B cell (primary cell): ENCODE measurements at regions not wholly inside any gene's neighbourhood (a gene's known extent, or its start where the extent isn't known, plus 50 kb on each side); places are given as distances from the start of the nearest gene placed in this dataset.

Experiments
- ATAC-seq: fragments of 200-7000 bp; cut with Tn5 transposase; one replicate; pipeline ENCODE4 v1.10.0; 2021; ENCODE audit warnings: low read depth, mild to moderate bottlenecking, moderate number of reproducible peaks, moderate library complexity
- CTCF ChIA-PET: fragments of 350-600 bp; sonication (Branson Sonifier 250); formaldehyde crosslinking; loops from one replicate; lab custom pipeline; 2021; ENCODE audit warnings: antibody characterized with exemption, inconsistent platforms; lab: Charles Lee
- POLR2A ChIA-PET: fragments of 350-600 bp; sonication (Branson Sonifier 250); formaldehyde crosslinking; loops from one replicate; lab custom pipeline; 2021; ENCODE audit warnings: antibody characterized with exemption; lab: Charles Lee
- DNase-seq: peaks from one replicate; pipeline ENCODE4 v3.0.0; 2013
- H2AFZ ChIP-seq: 2 replicates; pipeline ENCODE4 v1.6.1; 2012; ENCODE audit warnings: mild to moderate bottlenecking, low read depth, low read length; ENCODE audit not compliant: insufficient read depth, poor library complexity, severe bottlenecking
- H3K27ac ChIP-seq, 2 donors: 1 replicate in 1 of 2; 2 replicates in 1 of 2; pipeline ENCODE4 v1.5.1; 2012 to 2013; ENCODE audit warnings: low read length in 2 of 2, mild to moderate bottlenecking in 2 of 2, moderate library complexity in 1 of 2
- H3K27me3 ChIP-seq, 4 experiments: fragments of 200-600 bp in 1 of 4; sonication (generic) in 1 of 4; replicated peaks in 1 of 4; 1 replicate in 2 of 4; 2 replicates in 2 of 4; pipeline versions ENCODE4 v1.6.1 to v1.7.0; 2013 to 2016; ENCODE audit warnings: low read length in 3 of 4, mild to moderate bottlenecking in 2 of 4, mixed read lengths in 1 of 4, moderate library complexity in 1 of 4; ENCODE audit not compliant: insufficient read depth in 4 of 4, control insufficient read depth in 3 of 4; ENCODE audit errors: control extremely low read depth in 1 of 4
- H3K36me3 ChIP-seq, 2 experiments: replicated peaks in 1 of 2; 1 replicate in 1 of 2; 2 replicates in 1 of 2; pipeline versions ENCODE4 v1.6.1 to v1.7.1; 2013; ENCODE audit warnings: low read length in 1 of 2; ENCODE audit not compliant: insufficient read depth in 2 of 2, control insufficient read depth in 1 of 2; ENCODE audit errors: control extremely low read depth in 1 of 2, extremely low read depth in 1 of 2
- H3K4me1 ChIP-seq, 2 donors: fragments of 200-600 bp in 1 of 2; sonication (generic) in 1 of 2; 1 replicate in 1 of 2; 2 replicates in 1 of 2; pipeline versions ENCODE4 v1.5.1 to v1.6.1; 2013 to 2017; ENCODE audit warnings: low read length in 2 of 2; ENCODE audit not compliant: control insufficient read depth in 2 of 2, insufficient read depth in 2 of 2
- H3K4me2 ChIP-seq: replicated peaks from 2 replicates; pipeline ENCODE3; 2012; ENCODE audit warnings: mild to moderate bottlenecking, low read depth, low read length; ENCODE audit not compliant: poor library complexity, severe bottlenecking
- H3K4me3 ChIP-seq, 5 experiments: fragments of 200-600 bp in 1 of 5; sonication (generic) in 1 of 5; 1 replicate in 3 of 5; 2 replicates in 2 of 5; pipeline versions ENCODE4 v1.5.1 to v1.7.0; 2011 to 2016; ENCODE audit warnings: low read length in 4 of 5, mild to moderate bottlenecking in 4 of 5, low read depth in 2 of 5, control low read depth in 1 of 5, moderate library complexity in 1 of 5; ENCODE audit not compliant: insufficient read depth in 1 of 5; ENCODE audit errors: control extremely low read depth in 1 of 5, extremely low read depth in 1 of 5
- H3K79me2 ChIP-seq: fragments of 200-600 bp; sonication (generic); one replicate; pipeline ENCODE4 v1.6.0; 2016; ENCODE audit warnings: low read length; ENCODE audit not compliant: control insufficient read depth, insufficient read depth
- H3K9ac ChIP-seq: fragments of 200-600 bp; sonication (generic); 2 replicates; pipeline ENCODE4 v1.6.1; 2017; ENCODE audit warnings: mild to moderate bottlenecking, low read length, moderate library complexity
- H3K9me3 ChIP-seq, 3 donors: one replicate each; pipeline versions ENCODE4 v1.6.1 to v1.7.1; 2013; ENCODE audit warnings: low read length in 2 of 3; ENCODE audit not compliant: control insufficient read depth in 2 of 3, insufficient read depth in 1 of 3; ENCODE audit errors: control extremely low read depth in 1 of 3
- H4K20me1 ChIP-seq: 2 replicates; pipeline ENCODE4 v1.6.0; 2012; ENCODE audit warnings: mild to moderate bottlenecking, low read length; ENCODE audit not compliant: insufficient read depth, control insufficient read depth, poor library complexity, severe bottlenecking
- H3K27ac Mint-ChIP-seq: one replicate; pipeline ENCODE4 v1.8.0; 2021; ENCODE audit warnings: mixed read lengths
- H3K27me3 Mint-ChIP-seq: one replicate; pipeline ENCODE4 v1.8.0; 2021; ENCODE audit warnings: mixed read lengths
- H3K4me1 Mint-ChIP-seq: one replicate; pipeline ENCODE4 v1.8.0; 2021; ENCODE audit warnings: mixed read lengths
- H3K4me3 Mint-ChIP-seq: one replicate; pipeline ENCODE4 v1.8.0; 2021; ENCODE audit warnings: mixed read lengths
- H3K9me3 Mint-ChIP-seq: one replicate; pipeline ENCODE4 v1.8.0; 2022; ENCODE audit warnings: mixed read lengths; ENCODE audit not compliant: insufficient read depth
- EZH2 ChIP-seq: IDR thresholded peaks from 2 replicates; pipeline ENCODE4 v1.6.1; 2012; ENCODE audit warnings: borderline replicate concordance, low read depth, mild to moderate bottlenecking, moderate library complexity, low read length; ENCODE audit not compliant: insufficient read depth, poor library complexity, severe bottlenecking
- WGBS: methylation state at CpG from one replicate; pipeline ENCODE4 v1.1.5; 2013; ENCODE audit warnings: missing lambda C conversion rate; ENCODE audit not compliant: insufficient coverage; 5-methylcytosine and 5-hydroxymethylcytosine counted together
- intact Hi-C: fragments of 100-400 bp; cut with micrococcal nuclease; formaldehyde crosslinking; loops from one replicate; pipeline ENCODE4 v1.10.0; 2022
- TF ChIP-seq, protein P1 (sequence below): fragments of 200-600 bp; IDR thresholded peaks from one replicate; pipeline ENCODE4 v1.8.0; 2022; ENCODE audit warnings: antibody characterized with exemption, mild to moderate bottlenecking

DNA sequence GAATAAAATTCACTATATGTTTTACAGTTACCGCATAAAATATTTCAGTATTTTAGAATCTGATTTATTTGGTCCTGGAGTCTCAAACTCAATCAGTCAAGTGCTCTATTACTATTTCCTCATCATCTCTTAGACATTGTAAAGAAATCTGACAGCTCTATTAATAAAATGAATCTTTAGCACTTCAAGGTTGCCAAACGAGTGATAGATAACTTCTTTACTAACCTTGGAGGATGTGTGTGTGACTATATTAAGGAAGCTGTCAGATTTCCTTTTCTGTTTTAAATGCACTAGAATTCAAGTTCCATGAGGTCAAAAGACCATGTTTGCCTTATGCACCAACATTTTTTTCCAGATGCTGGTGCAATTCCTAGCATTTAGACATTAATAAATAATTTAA is 389.8 kb upstream of the AZI2 start:
- intact Hi-C loops, result no loop called here
- Histone ChIP-seq H3K36me3 (no peaks in the 10 kb centered on the region), H3K27ac (no peak overlapping the region), H3K4me2 (no peak overlapping the region), H3K27me3 (no peaks in the 10 kb centered on the region), H3K9ac (no peak overlapping the region), H3K4me1 (no peaks in the 10 kb centered on the region), H3K9me3 (peaks cover 0 to 7% (median 0%) of the 10 kb centered on the region in 3 donors), H2AFZ (no peak overlapping the region), H3K79me2 (no peaks in the 10 kb centered on the region), H4K20me1 (no peaks in the 10 kb centered on the region), H3K4me3 (no peak overlapping the region)
- H3K4me1 Mint-ChIP-seq, result no peaks in the 10 kb centered on the region
- peaks cover 7% of the 10 kb centered on the region for H3K9me3 Mint-ChIP-seq
- ChIA-PET POLR2A (no interaction called here), CTCF (no interaction called here)
- WGBS, result no CpG with 5 or more reads among the region's 2 CpGs
- H3K27ac Mint-ChIP-seq, result no peak overlapping the region
- no peak for DNase-seq
- no peak for ATAC-seq
- no peak overlapping the region for H3K4me3 Mint-ChIP-seq
- TF ChIP-seq, protein P1, sequence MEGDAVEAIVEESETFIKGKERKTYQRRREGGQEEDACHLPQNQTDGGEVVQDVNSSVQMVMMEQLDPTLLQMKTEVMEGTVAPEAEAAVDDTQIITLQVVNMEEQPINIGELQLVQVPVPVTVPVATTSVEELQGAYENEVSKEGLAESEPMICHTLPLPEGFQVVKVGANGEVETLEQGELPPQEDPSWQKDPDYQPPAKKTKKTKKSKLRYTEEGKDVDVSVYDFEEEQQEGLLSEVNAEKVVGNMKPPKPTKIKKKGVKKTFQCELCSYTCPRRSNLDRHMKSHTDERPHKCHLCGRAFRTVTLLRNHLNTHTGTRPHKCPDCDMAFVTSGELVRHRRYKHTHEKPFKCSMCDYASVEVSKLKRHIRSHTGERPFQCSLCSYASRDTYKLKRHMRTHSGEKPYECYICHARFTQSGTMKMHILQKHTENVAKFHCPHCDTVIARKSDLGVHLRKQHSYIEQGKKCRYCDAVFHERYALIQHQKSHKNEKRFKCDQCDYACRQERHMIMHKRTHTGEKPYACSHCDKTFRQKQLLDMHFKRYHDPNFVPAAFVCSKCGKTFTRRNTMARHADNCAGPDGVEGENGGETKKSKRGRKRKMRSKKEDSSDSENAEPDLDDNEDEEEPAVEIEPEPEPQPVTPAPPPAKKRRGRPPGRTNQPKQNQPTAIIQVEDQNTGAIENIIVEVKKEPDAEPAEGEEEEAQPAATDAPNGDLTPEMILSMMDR, result no peak
- no peak for TF ChIP-seq EZH2
- no peaks in the 10 kb centered on the region for H3K27me3 Mint-ChIP-seq

DNA sequence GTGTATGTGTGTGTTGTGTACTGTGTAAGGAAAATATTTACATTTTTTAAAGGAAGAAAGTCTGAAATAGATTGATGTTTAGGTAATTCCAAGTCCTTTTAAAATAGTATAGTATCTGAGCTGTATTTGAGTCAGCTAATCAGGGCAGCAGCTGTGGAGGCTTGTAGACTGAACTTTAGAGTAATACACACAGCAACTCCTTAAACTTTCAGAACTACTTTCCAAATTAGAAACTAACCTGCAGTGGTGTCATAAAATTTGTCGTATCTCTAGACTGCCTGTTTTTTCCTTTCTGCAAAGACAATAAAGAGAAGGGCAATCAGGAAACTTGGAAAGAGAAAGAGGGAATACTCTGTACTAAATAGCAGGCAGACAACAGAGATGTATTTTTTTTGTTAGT is 391.0 kb upstream of the AZI2 start:
- Histone ChIP-seq H3K36me3 (no peaks in the 10 kb centered on the region), H3K9ac (no peak overlapping the region), H3K27ac (no peak overlapping the region), H3K4me1 (no peaks in the 10 kb centered on the region), H2AFZ (no peak overlapping the region), H3K27me3 (no peaks in the 10 kb centered on the region), H3K9me3 (peaks cover 0 to 7% (median 0%) of the 10 kb centered on the region in 3 donors), H4K20me1 (no peaks in the 10 kb centered on the region), H3K4me3 (no peak overlapping the region), H3K4me2 (no peak overlapping the region), H3K79me2 (no peaks in the 10 kb centered on the region)
- Mint-ChIP-seq H3K4me3 (no peak overlapping the region), H3K4me1 (no peaks in the 10 kb centered on the region), H3K9me3 (peaks cover 2% of the 10 kb centered on the region), H3K27me3 (no peaks in the 10 kb centered on the region), H3K27ac (no peak overlapping the region)
- TF ChIP-seq EZH2, result no peak
- TF ChIP-seq, protein P1, result no peak
- WGBS, result no CpG with 5 or more reads among the region's 1 CpG
- no peak for ATAC-seq
- CTCF ChIA-PET, result no interaction called here
- intact Hi-C loops, result no loop called here
- no peak for DNase-seq
- POLR2A ChIA-PET, result no interaction called here
